IMR-90 (cell line): ENCODE measurements at regions not wholly inside any gene's neighbourhood (a gene's known extent, or its start where the extent isn't known, plus 50 kb on each side); places are given as distances from the start of the nearest gene placed in this dataset.

Experiments used
- ATAC-seq: fragments of 200-7000 bp; cut with Tn5 transposase; 2 replicates; pipeline ENCODE4 v1.9.1; 2020; ENCODE audit warnings: low read depth, mild to moderate bottlenecking, moderate library complexity
- BruUV-seq: library from RNA; stranded (reverse); fragments of 400-500 nt; replicated peaks from 2 replicates; lab custom pipeline; 2021; lab: Mats Ljungman, UMichigan
- CTCF ChIA-PET: fragments of 300-600 bp; formaldehyde crosslinking; extraction: SDS; loops from one replicate; lab custom pipeline; 2021; ENCODE audit warnings: antibody characterized with exemption; lab: Yijun Ruan, JAX
- POLR2A ChIA-PET: fragments of 300-600 bp; sonication (Branson Sonifier 250); formaldehyde crosslinking; loops from one replicate; lab custom pipeline; 2022; ENCODE audit warnings: antibody characterized with exemption; ENCODE audit not compliant: unreplicated experiment; lab: Charles Lee
- DNase-seq: peaks from one replicate; pipeline ENCODE4 v3.0.0; 2013
- H2AFZ ChIP-seq: replicated peaks from 2 replicates; pipeline ENCODE3; 2013; ENCODE audit warnings: low read length, mild to moderate bottlenecking; ENCODE audit not compliant: poor library complexity
- H2AK5ac ChIP-seq: 2 replicates; pipeline ENCODE4 v1.6.1; 2013; ENCODE audit warnings: low read depth, low read length, inconsistent platforms
- H2AK9ac ChIP-seq: replicated peaks from 2 replicates; pipeline ENCODE3; 2013; ENCODE audit warnings: mild to moderate bottlenecking, low read depth, low read length, moderate library complexity; ENCODE audit not compliant: poor library complexity
- H2BK120ac ChIP-seq: 2 replicates; pipeline ENCODE4 v1.6.1; 2013; ENCODE audit warnings: low read depth, low read length, inconsistent platforms
- H2BK15ac ChIP-seq: 3 replicates; pipeline ENCODE4 v1.6.1; 2013; ENCODE audit warnings: low read depth, low read length, inconsistent platforms
- H2BK20ac ChIP-seq: 2 replicates; pipeline ENCODE4 v1.6.1; 2013; ENCODE audit warnings: low read depth, mild to moderate bottlenecking, inconsistent platforms, low read length, moderate library complexity
- H2BK5ac ChIP-seq: 2 replicates; pipeline ENCODE4 v1.6.1; 2013; ENCODE audit warnings: mild to moderate bottlenecking, low read depth, low read length, inconsistent platforms; ENCODE audit not compliant: poor library complexity, severe bottlenecking
- H3K14ac ChIP-seq: replicated peaks from 2 replicates; pipeline ENCODE4 v1.6.1; 2013; ENCODE audit warnings: low read depth, low read length, inconsistent platforms
- H3K18ac ChIP-seq: 2 replicates; pipeline ENCODE4 v1.6.1; 2013; ENCODE audit warnings: low read depth, low read length, control low read depth
- H3K23ac ChIP-seq: 2 replicates; pipeline ENCODE4 v1.6.1; 2013; ENCODE audit warnings: low read depth, low read length, inconsistent platforms
- H3K27ac ChIP-seq: 2 replicates; pipeline ENCODE4 v1.5.1; 2013; ENCODE audit warnings: mild to moderate bottlenecking, control low read depth, low read length; ENCODE audit not compliant: insufficient read depth
- H3K27me3 ChIP-seq: 2 replicates; pipeline ENCODE4 v1.6.1; 2013; ENCODE audit warnings: low read length; ENCODE audit not compliant: control insufficient read depth, insufficient read depth
- H3K36me3 ChIP-seq: 2 replicates; pipeline ENCODE4 v1.6.1; 2013; ENCODE audit warnings: low read length, mixed read lengths; ENCODE audit not compliant: control insufficient read depth, insufficient read depth
- H3K4ac ChIP-seq: 2 replicates; pipeline ENCODE4 v1.6.1; 2013; ENCODE audit warnings: low read depth, low read length, inconsistent platforms
- H3K4me1 ChIP-seq: 2 replicates; pipeline ENCODE4 v1.6.1; 2013; ENCODE audit warnings: low read length, mixed read lengths; ENCODE audit not compliant: control insufficient read depth, insufficient read depth
- H3K4me2 ChIP-seq: 2 replicates; pipeline ENCODE4 v1.6.1; 2013; ENCODE audit warnings: low read depth, mild to moderate bottlenecking, control low read depth, low read length, moderate library complexity
- H3K4me3 ChIP-seq: 2 replicates; pipeline ENCODE4 v1.5.1; 2013; ENCODE audit warnings: low read depth, mild to moderate bottlenecking, control low read depth, low read length, moderate library complexity; ENCODE audit not compliant: insufficient read depth
- H3K56ac ChIP-seq: 2 replicates; pipeline ENCODE4 v1.6.1; 2013; ENCODE audit warnings: low read length, inconsistent platforms; ENCODE audit not compliant: insufficient read depth; ENCODE audit errors: extremely low read depth
- H3K79me1 ChIP-seq, 2 experiments: 2 replicates each; pipeline ENCODE4 v1.6.1; 2013; ENCODE audit warnings: low read length in 2 of 2, inconsistent platforms in 1 of 2, low read depth in 1 of 2
- H3K9ac ChIP-seq: 2 replicates; pipeline ENCODE4 v1.6.1; 2013; ENCODE audit warnings: low read depth, low read length, control low read depth
- H3K9me1 ChIP-seq: 2 replicates; pipeline ENCODE4 v1.6.1; 2013; ENCODE audit warnings: low read length, inconsistent platforms; ENCODE audit not compliant: insufficient read depth
- H3K9me3 ChIP-seq: 2 replicates; pipeline ENCODE4 v1.6.1; 2013; ENCODE audit warnings: low read length; ENCODE audit not compliant: control insufficient read depth, insufficient read depth
- H4K20me1 ChIP-seq: 2 replicates; pipeline ENCODE4 v1.6.1; 2013; ENCODE audit warnings: low read length, inconsistent platforms; ENCODE audit not compliant: insufficient read depth
- H4K5ac ChIP-seq: 2 replicates; pipeline ENCODE4 v1.6.1; 2013; ENCODE audit warnings: mild to moderate bottlenecking, low read depth, low read length, control low read depth
- H4K8ac ChIP-seq, 2 experiments: 2 replicates each; pipeline ENCODE4 v1.6.1; 2013; ENCODE audit warnings: low read depth in 2 of 2, low read length in 2 of 2, control low read depth in 1 of 2, inconsistent platforms in 1 of 2
- H4K91ac ChIP-seq: 2 replicates; pipeline ENCODE4 v1.6.1; 2013; ENCODE audit warnings: low read depth, low read length, inconsistent platforms; ENCODE audit not compliant: insufficient read depth
- CEBPB ChIP-seq: IDR thresholded peaks from 2 replicates; pipeline ENCODE4 v1.6.1; 2012; ENCODE audit warnings: low read depth, low read length, improper control_type of control experiment
- CHD1 ChIP-seq: IDR thresholded peaks from 2 replicates; pipeline ENCODE4 v1.6.1; 2012; ENCODE audit warnings: low read depth, low read length, improper control_type of control experiment
- MAZ ChIP-seq: IDR thresholded peaks from 2 replicates; pipeline ENCODE4 v1.6.1; 2012; ENCODE audit warnings: low read depth, mild to moderate bottlenecking, low read length, improper control_type of control experiment, moderate library complexity, borderline replicate concordance
- MXI1 ChIP-seq: IDR thresholded peaks from 2 replicates; pipeline ENCODE4 v1.6.1; 2012; ENCODE audit warnings: low read depth, mild to moderate bottlenecking, low read length, moderate library complexity, borderline replicate concordance
- NFE2L2 ChIP-seq: fragments of 150-350 bp; IDR thresholded peaks from 2 replicates; pipeline ENCODE4 v1.6.1; 2016; ENCODE audit warnings: low read depth, mild to moderate bottlenecking, low read length
- POLR2A ChIP-seq: IDR thresholded peaks from 2 replicates; pipeline ENCODE4 v1.6.1; 2012; ENCODE audit warnings: mild to moderate bottlenecking, low read depth, low read length
- RAD21 ChIP-seq: IDR thresholded peaks from 2 replicates; pipeline ENCODE4 v1.6.1; 2012; ENCODE audit warnings: low read length, improper control_type of control experiment
- RCOR1 ChIP-seq: IDR thresholded peaks from 2 replicates; pipeline ENCODE4 v1.6.1; 2012; ENCODE audit warnings: mild to moderate bottlenecking, low read length, improper control_type of control experiment; ENCODE audit not compliant: insufficient replicate concordance
- RFX5 ChIP-seq: IDR thresholded peaks from 2 replicates; pipeline ENCODE4 v1.8.0; 2012; ENCODE audit warnings: low read depth, mild to moderate bottlenecking, low read length, moderate library complexity
- SMC3 ChIP-seq: fragments of 150-350 bp; IDR thresholded peaks from 2 replicates; pipeline ENCODE4 v1.6.1; 2016; ENCODE audit warnings: low read depth, mild to moderate bottlenecking, antibody characterized with exemption, low read length, moderate library complexity
- WGBS, 2 experiments: methylation state at CpG; one replicate each; pipeline versions ENCODE4 v1.1.5 to v1.1.7; 2013; ENCODE audit warnings: missing lambda C conversion rate in 2 of 2; ENCODE audit not compliant: insufficient read length in 1 of 2; ENCODE audit errors: extremely low coverage in 2 of 2; 5-methylcytosine and 5-hydroxymethylcytosine counted together
- dilution Hi-C: fragments of 300-500 bp; cut with HindIII; formaldehyde crosslinking; loops from one replicate; pipeline ENCODE4 v1.14.3; 2018; ENCODE audit warnings: low sequenced_read_pairs; ENCODE audit not compliant: unreplicated experiment
- in situ Hi-C: fragments of 300-500 bp; cut with MboI; formaldehyde crosslinking; loops from 3 replicates; pipeline ENCODE4 v1.14.3; 2019; ENCODE audit warnings: low sequenced_read_pairs, inconsistent platforms, mixed read lengths
- intact Hi-C: fragments of 100-400 bp; cut with micrococcal nuclease; formaldehyde crosslinking; loops from 2 replicates; pipeline ENCODE4 v1.10.0; 2022
- TF ChIP-seq, protein P1 (sequence below): fragments of 150-350 bp; IDR thresholded peaks from 2 replicates; pipeline ENCODE4 v1.6.1; 2017; ENCODE audit warnings: mild to moderate bottlenecking, antibody characterized with exemption, low read length, low read depth
- TF ChIP-seq, protein P2 (sequence below): conservative IDR thresholded peaks from 2 replicates; pipeline ENCODE4 v1.5.1; 2012; ENCODE audit warnings: mild to moderate bottlenecking, low read depth, low read length, improper control_type of control experiment

DNA sequence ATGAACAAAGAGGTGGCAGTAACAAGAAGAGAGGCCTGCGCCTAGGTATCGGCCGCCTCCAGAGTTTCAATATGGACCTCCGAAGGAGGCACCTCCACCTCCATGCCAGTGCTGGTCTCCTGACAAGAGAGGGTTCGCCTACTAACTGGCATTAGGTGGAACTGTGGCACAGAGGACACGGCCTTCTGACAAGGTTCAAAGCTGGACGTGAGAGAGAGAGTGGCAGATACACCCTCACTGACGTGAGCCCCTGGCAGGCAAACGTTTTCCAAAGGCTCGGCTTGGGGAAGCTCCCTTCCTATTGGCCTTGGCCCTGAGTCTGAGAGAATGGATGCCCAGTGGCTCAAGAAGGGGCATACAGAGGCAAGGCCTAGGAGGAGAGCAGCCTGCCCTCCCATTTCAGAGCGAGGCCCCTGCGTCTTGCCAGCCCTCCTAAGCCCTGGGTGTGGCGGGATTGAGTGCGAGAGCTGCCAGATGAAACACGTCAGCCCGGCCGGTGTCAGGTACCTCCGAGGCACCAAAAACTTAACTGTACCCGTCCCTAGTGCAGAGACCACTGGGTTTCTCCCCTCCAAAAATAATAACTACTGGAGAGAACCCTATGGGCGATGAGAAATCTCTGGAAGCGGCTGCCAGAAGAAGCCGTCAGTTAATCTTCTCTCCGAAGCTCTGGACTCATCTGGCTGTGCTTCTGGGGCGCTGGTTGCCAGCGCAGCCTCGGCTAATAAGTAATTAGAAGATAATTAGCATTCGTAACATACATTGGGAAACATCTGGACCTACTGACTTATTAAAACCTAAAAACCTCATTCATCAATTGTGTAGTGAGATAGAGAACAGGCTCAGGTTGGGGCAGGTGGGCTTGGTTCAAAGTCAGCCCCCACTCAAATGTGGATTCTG is 283.6 kb downstream of the NPHP4 start (continued):
- no peak for TF ChIP-seq SMC3

DNA sequence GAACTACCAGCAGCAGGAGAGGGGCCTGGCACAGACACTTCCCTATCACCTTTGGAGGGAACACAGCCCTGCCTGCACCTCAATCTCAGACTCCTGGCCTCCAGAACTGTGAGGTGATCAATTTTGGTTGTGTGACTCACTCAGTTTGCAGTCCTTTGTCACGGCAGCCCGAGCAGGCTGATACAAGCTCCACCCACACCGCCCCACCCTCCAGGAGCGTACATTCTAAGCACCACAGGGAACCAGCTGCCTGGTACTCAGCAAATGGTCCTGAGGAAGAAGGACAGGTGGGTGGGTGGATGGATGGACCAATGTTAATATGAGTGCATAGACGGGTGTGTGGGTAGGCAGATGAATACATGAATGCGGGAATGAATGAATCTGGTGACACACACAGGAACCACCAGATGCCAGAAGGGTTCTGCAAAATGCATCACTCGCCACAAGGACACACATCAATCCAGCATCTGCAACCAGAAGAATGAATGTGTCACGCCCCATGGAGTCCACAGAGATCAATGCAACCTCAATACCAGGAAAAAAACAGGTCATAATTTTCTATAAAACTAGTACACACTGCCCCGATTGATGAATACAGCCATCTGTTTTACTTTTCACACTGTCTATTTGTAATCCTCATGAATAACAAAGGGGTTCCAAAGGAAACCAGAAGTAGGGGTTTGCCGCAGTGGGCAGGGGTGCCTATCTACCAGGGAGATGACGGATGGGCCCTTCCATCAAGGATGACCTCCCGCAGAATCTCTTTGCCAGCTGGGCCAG is 284.5 kb downstream of the NPHP4 start:
- CTCF ChIA-PET = no interaction called here
- in situ Hi-C loops = no loop called here
- TF ChIP-seq NFE2L2 (no peak), RAD21 (no peak), SMC3 (no peak), RFX5 (no peak), POLR2A (no peak), MAZ (no peak), CHD1 (no peak), MXI1 (no peak), CEBPB (no peak), RCOR1 (no peak)
- TF ChIP-seq, protein P1, sequence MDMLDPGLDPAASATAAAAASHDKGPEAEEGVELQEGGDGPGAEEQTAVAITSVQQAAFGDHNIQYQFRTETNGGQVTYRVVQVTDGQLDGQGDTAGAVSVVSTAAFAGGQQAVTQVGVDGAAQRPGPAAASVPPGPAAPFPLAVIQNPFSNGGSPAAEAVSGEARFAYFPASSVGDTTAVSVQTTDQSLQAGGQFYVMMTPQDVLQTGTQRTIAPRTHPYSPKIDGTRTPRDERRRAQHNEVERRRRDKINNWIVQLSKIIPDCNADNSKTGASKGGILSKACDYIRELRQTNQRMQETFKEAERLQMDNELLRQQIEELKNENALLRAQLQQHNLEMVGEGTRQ = no peak
- TF ChIP-seq, protein P2, sequence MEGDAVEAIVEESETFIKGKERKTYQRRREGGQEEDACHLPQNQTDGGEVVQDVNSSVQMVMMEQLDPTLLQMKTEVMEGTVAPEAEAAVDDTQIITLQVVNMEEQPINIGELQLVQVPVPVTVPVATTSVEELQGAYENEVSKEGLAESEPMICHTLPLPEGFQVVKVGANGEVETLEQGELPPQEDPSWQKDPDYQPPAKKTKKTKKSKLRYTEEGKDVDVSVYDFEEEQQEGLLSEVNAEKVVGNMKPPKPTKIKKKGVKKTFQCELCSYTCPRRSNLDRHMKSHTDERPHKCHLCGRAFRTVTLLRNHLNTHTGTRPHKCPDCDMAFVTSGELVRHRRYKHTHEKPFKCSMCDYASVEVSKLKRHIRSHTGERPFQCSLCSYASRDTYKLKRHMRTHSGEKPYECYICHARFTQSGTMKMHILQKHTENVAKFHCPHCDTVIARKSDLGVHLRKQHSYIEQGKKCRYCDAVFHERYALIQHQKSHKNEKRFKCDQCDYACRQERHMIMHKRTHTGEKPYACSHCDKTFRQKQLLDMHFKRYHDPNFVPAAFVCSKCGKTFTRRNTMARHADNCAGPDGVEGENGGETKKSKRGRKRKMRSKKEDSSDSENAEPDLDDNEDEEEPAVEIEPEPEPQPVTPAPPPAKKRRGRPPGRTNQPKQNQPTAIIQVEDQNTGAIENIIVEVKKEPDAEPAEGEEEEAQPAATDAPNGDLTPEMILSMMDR = no peak

More for the DNA sequence above, 284.5 kb downstream of the NPHP4 start:
- Histone ChIP-seq H2BK120ac (no peak overlapping the region), H4K91ac (no peak overlapping the region), H2BK15ac (no peak overlapping the region), H3K4me2 (no peak overlapping the region), H4K5ac (no peak overlapping the region), H2AFZ (no peak overlapping the region), H3K4ac (no peak overlapping the region), H3K23ac (no peak overlapping the region), H3K9ac (no peak overlapping the region), H3K9me1 (no peaks in the 10 kb centered on the region), H2BK5ac (no peak overlapping the region), H3K4me1 (no peaks in the 10 kb centered on the region), H4K20me1 (no peaks in the 10 kb centered on the region), H3K9me3 (peaks cover 49% of the 10 kb centered on the region), H4K8ac (no peak overlapping the region), H3K14ac (no peak overlapping the region), H3K27ac (no peak overlapping the region), H3K36me3 (no peaks in the 10 kb centered on the region), H2BK20ac (no peak overlapping the region), H3K56ac (no peak overlapping the region), H3K79me1 (no peaks in the 10 kb centered on the region), H3K18ac (no peak overlapping the region), H2AK9ac (no peak overlapping the region), H3K4me3 (no peak overlapping the region), H3K27me3 (no peaks in the 10 kb centered on the region), H2AK5ac (no peak overlapping the region)
- DNase-seq (no peak), ATAC-seq (no peak)
- dilution Hi-C loops (no loop called here), intact Hi-C loops (no loop called here)
- 76% methylated on average over 2 of the region's 12 CpGs; no CpG with 5 or more reads in 1 of the 2 experiments for WGBS, 2 experiments
- POLR2A ChIA-PET = no interaction called here
- BruUV-seq = no TSS peak
